Esophagus muscularis mucosa (tissue), 4 donors: ENCODE measurements at regions not wholly inside any gene's neighbourhood (a gene's known extent, or its start where the extent isn't known, plus 50 kb on each side); places are given as distances from the start of the nearest gene placed in this dataset.

Experiments used
- DNase-seq: peaks from one replicate; pipeline ENCODE4 v3.0.0-alpha.2; 2017; ENCODE audit errors: extremely low spot score
- H3K27ac ChIP-seq, 4 donors: fragments of 200-600 bp; sonication (generic); replicated peaks in 1 of 4; 1 replicate in 3 of 4; 2 replicates in 1 of 4; pipeline ENCODE4 v1.5.1; 2016 to 2019; ENCODE audit warnings: mild to moderate bottlenecking in 1 of 4
- H3K27me3 ChIP-seq, 4 donors: fragments of 200-600 bp; sonication (generic); one replicate each; pipeline versions ENCODE4 v1.5.1 to v1.6.0; 2016 to 2019
- H3K36me3 ChIP-seq, 4 donors: fragments of 200-600 bp; sonication (generic); one replicate each; pipeline ENCODE4 v1.5.1; 2016 to 2019
- H3K4me1 ChIP-seq, 4 donors: fragments of 200-600 bp; sonication (generic); one replicate each; pipeline ENCODE4 v1.5.1; 2016 to 2019
- H3K4me3 ChIP-seq, 4 donors: fragments of 200-600 bp; sonication (generic); 1 replicate in 2 of 4; 2 replicates in 2 of 4; pipeline ENCODE4 v1.5.1; 2016 to 2019; ENCODE audit warnings: mild to moderate bottlenecking in 4 of 4, moderate library complexity in 1 of 4
- H3K9me3 ChIP-seq, 4 donors: fragments of 200-600 bp; sonication (generic); 1 replicate in 3 of 4; 2 replicates in 1 of 4; pipeline ENCODE4 v1.5.1; 2016 to 2019
- CTCF ChIP-seq, 3 experiments: fragments of 200-600 bp in 2 of 3; fragments of 450-650 bp in 1 of 3; sonication (generic) in 2 of 3; IDR thresholded peaks; one replicate each; pipeline ENCODE4 v1.5.1; 2017 to 2019; ENCODE audit warnings: antibody characterized with exemption in 3 of 3, mild to moderate bottlenecking in 2 of 3, moderate library complexity in 1 of 3
- EP300 ChIP-seq: sonication (generic); formaldehyde crosslinking; IDR thresholded peaks from one replicate; pipeline ENCODE4 v1.6.1; 2017; ENCODE audit warnings: antibody characterized with exemption
- POLR2A ChIP-seq: fragments of 450-650 bp; IDR thresholded peaks from one replicate; pipeline ENCODE4 v1.6.1; 2017; ENCODE audit warnings: antibody characterized with exemption, moderate library complexity, mild to moderate bottlenecking, low read depth
- POLR2AphosphoS5 ChIP-seq, 2 donors: sonication (generic); formaldehyde crosslinking; IDR thresholded peaks; one replicate each; pipeline ENCODE4 v1.6.1; 2017; ENCODE audit warnings: antibody characterized with exemption in 2 of 2
- WGBS: methylation state at CpG from one replicate; pipeline ENCODE4 v1.1.5; 2018; 5-methylcytosine and 5-hydroxymethylcytosine counted together
- intact Hi-C: fragments of 100-400 bp; cut with DNase I; formaldehyde crosslinking; loops from one replicate; pipeline ENCODE4 v1.15.1; 2023

GRCh38 chr2:41737888-41738287, 309.9 kb upstream of the PKDCC start:
- intact Hi-C loops = no loop called here
- H3K27ac ChIP-seq = no peak overlapping the region
- no peak overlapping the region for H3K4me3 ChIP-seq
- no peaks in the 10 kb centered on the region for H3K27me3 ChIP-seq
- H3K9me3 ChIP-seq = no peaks in the 10 kb centered on the region
- TF ChIP-seq POLR2A (no peak), CTCF (IDR thresholded peaks at IDR 0.05) (no peak), EP300 (no peak), POLR2AphosphoS5 (IDR thresholded peaks at IDR 0.05) (no peak)
- DNase-seq = no peak
- H3K4me1 ChIP-seq = no peaks in the 10 kb centered on the region
- no peaks in the 10 kb centered on the region for H3K36me3 ChIP-seq
- WGBS = 64% methylated on average over 2 of the region's 2 CpGs

GRCh38 chr2:41741951-41742595, 305.7 kb upstream of the PKDCC start:
- Histone ChIP-seq H3K4me1 (no peaks in the 10 kb centered on the region), H3K9me3 (no peaks in the 10 kb centered on the region), H3K27me3 (no peaks in the 10 kb centered on the region), H3K4me3 (no peak overlapping the region), H3K36me3 (no peaks in the 10 kb centered on the region), H3K27ac (no peak overlapping the region)
- TF ChIP-seq EP300 (no peak), CTCF (IDR thresholded peaks at IDR 0.05) (no peak), POLR2AphosphoS5 (IDR thresholded peaks at IDR 0.05) (no peak), POLR2A (no peak)
- DNase-seq = no peak
- intact Hi-C loops = no loop called here
- WGBS = 67% methylated on average over 2 of the region's 2 CpGs

GRCh38 chr2:41743324-41743723, 304.5 kb upstream of the PKDCC start:
- H3K27me3 ChIP-seq = no peaks in the 10 kb centered on the region
- H3K36me3 ChIP-seq = no peaks in the 10 kb centered on the region
- intact Hi-C loops = no loop called here
- TF ChIP-seq EP300 (no peak), POLR2A (no peak), POLR2AphosphoS5 (IDR thresholded peaks at IDR 0.05) (no peak), CTCF (IDR thresholded peaks at IDR 0.05) (no peak)
- 90% methylated on average over 2 of the region's 2 CpGs for WGBS
- H3K4me1 ChIP-seq = no peaks in the 10 kb centered on the region
- no peak overlapping the region for H3K4me3 ChIP-seq
- DNase-seq = no peak
- no peak overlapping the region for H3K27ac ChIP-seq
- no peaks in the 10 kb centered on the region for H3K9me3 ChIP-seq

GRCh38 chr2:41750829-41751228, 297.0 kb upstream of the PKDCC start:
- 86% methylated on average over 3 of the region's 3 CpGs for WGBS
- no peaks in the 10 kb centered on the region for H3K4me1 ChIP-seq
- no peaks in the 10 kb centered on the region for H3K36me3 ChIP-seq
- H3K27ac ChIP-seq = no peak overlapping the region
- H3K27me3 ChIP-seq = no peaks in the 10 kb centered on the region
- no peak overlapping the region for H3K4me3 ChIP-seq
- DNase-seq = no peak
- H3K9me3 ChIP-seq = no peaks in the 10 kb centered on the region
- no peak for TF ChIP-seq EP300
- intact Hi-C loops = no loop called here

- WGBS = 82% methylated on average over 3 of the region's 3 CpGs
- intact Hi-C loops = no loop called here
- Histone ChIP-seq H3K36me3 (no peaks in the 10 kb centered on the region), H3K4me3 (no peak overlapping the region), H3K27ac (no peak overlapping the region), H3K4me1 (peaks cover 0 to 4% (median 0%) of the 10 kb centered on the region in 4 donors), H3K9me3 (no peaks in the 10 kb centered on the region), H3K27me3 (no peaks in the 10 kb centered on the region)
- TF ChIP-seq EP300 (no peak), CTCF (IDR thresholded peaks at IDR 0.05) (no peak), POLR2AphosphoS5 (IDR thresholded peaks at IDR 0.05) (no peak), POLR2A (no peak)
- no peak for DNase-seq
Measured at GRCh38 chr2:41759880-41760279, 287.9 kb upstream of the PKDCC start.
